PC-9 (cell line): ENCODE measurements at regions not wholly inside any gene's neighbourhood (a gene's known extent, or its start where the extent isn't known, plus 50 kb on each side); places are given as distances from the start of the nearest gene placed in this dataset.

Source experiments
- BruUV-seq: library from RNA; stranded (reverse); fragments of 400-500 nt; replicated peaks from 2 replicates; lab custom pipeline; 2021; lab: Mats Ljungman, UMichigan
- CTCF ChIA-PET: fragments of 300-600 bp; sonication (Branson Sonifier 250); formaldehyde crosslinking; loops from one replicate; lab custom pipeline; 2022; ENCODE audit warnings: antibody characterized with exemption; lab: Charles Lee
- POLR2A ChIA-PET: fragments of 300-600 bp; sonication (Branson Sonifier 250); formaldehyde crosslinking; loops from one replicate; lab custom pipeline; 2022; ENCODE audit warnings: antibody characterized with exemption; ENCODE audit not compliant: unreplicated experiment; lab: Charles Lee
- DNase-seq, 2 experiments: peaks; one replicate each; pipeline versions ENCODE4 v3.0.0 to v3.0.0-alpha.2; 2015 to 2022; ENCODE audit warnings: mixed read lengths in 1 of 2
- H2AFZ ChIP-seq: fragments of 200-600 bp; sonication (generic); 2 replicates; pipeline ENCODE4 v1.8.1; 2017; ENCODE audit warnings: antibody characterized with exemption
- H3F3A ChIP-seq: fragments of 200-600 bp; sonication (generic); 2 replicates; pipeline ENCODE4 v1.8.1; 2017; ENCODE audit warnings: antibody characterized with exemption, mild to moderate bottlenecking, low read depth; ENCODE audit not compliant: insufficient read depth
- H3K27ac ChIP-seq: fragments of 200-600 bp; sonication (generic); 2 replicates; pipeline ENCODE4 v1.6.1; 2016; ENCODE audit warnings: mixed run types
- H3K27me3 ChIP-seq: fragments of 200-600 bp; sonication (generic); 2 replicates; pipeline ENCODE4 v1.6.1; 2016; ENCODE audit warnings: low read depth, mixed run types; ENCODE audit not compliant: insufficient read depth
- H3K36me3 ChIP-seq: fragments of 200-600 bp; sonication (generic); 2 replicates; pipeline ENCODE4 v1.6.1; 2016; ENCODE audit warnings: low read depth, mixed run types
- H3K4me1 ChIP-seq: fragments of 200-600 bp; sonication (generic); replicated peaks from 2 replicates; pipeline ENCODE4 v1.6.1; 2016; ENCODE audit warnings: mixed run types; ENCODE audit not compliant: insufficient read depth
- H3K4me2 ChIP-seq: fragments of 200-600 bp; sonication (generic); 2 replicates; pipeline ENCODE4 v1.6.1; 2017; ENCODE audit warnings: mixed run types
- H3K4me3 ChIP-seq: fragments of 200-600 bp; sonication (generic); 2 replicates; pipeline ENCODE4 v1.6.1; 2016; ENCODE audit warnings: mixed run types
- H3K79me2 ChIP-seq: fragments of 200-600 bp; sonication (generic); 2 replicates; pipeline ENCODE4 v1.6.1; 2017; ENCODE audit warnings: low read depth, mixed run types
- H3K9me2 ChIP-seq: fragments of 200-600 bp; sonication (generic); 2 replicates; pipeline ENCODE4 v1.8.1; 2017; ENCODE audit warnings: mild to moderate bottlenecking; ENCODE audit not compliant: insufficient read depth
- H3K9me3 ChIP-seq: fragments of 200-600 bp; sonication (generic); 2 replicates; pipeline ENCODE4 v1.8.1; 2016; ENCODE audit warnings: low read depth; ENCODE audit not compliant: insufficient read depth
- H4K20me1 ChIP-seq: fragments of 200-600 bp; sonication (generic); 2 replicates; pipeline ENCODE4 v1.8.1; 2017; ENCODE audit not compliant: insufficient read depth
- EZH2 ChIP-seq: fragments of 200-600 bp; sonication (generic); IDR thresholded peaks from 2 replicates; pipeline ENCODE4 v1.8.0; 2017; ENCODE audit warnings: antibody characterized with exemption, low read depth
- intact Hi-C: fragments of 100-400 bp; cut with micrococcal nuclease; formaldehyde crosslinking; loops from one replicate; pipeline ENCODE4 v1.10.0; 2022; ENCODE audit not compliant: unreplicated experiment
- TF ChIP-seq, protein P1 (sequence below): fragments of 200-600 bp; sonication (generic); conservative IDR thresholded peaks from 2 replicates; pipeline ENCODE4 v1.6.1; 2017; ENCODE audit warnings: mixed run types, antibody characterized with exemption, mild to moderate bottlenecking, moderate library complexity

DNA sequence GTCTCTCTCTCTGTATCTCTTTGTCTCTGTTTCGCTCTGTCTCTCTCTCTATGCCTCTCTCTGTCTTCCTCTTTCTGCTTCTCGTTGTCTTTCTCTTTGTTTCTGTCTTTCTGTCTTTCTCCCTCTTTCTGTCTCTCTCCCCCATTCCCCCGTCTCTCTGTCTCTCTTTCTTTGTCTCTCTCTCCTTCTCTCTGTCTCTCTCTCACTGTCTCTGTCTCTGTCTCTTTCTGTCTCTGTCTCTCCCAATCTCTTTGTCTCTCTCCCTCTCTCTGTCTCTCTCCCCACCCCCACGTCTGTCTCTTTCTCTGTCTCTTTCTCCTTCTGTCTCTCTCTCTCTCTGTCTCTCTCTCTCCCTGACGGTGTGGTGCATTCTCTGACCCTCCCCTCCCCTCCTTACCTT, 71.9 kb upstream of the ZNF516 start:
- no peak for DNase-seq
- intact Hi-C loops = loop anchor here (5.0 kb wide), 1 partner anchor 90 kb away; no protein-coding TSS in a partner anchor
- peaks cover 36% of the 10 kb centered on the region for H3K4me1 ChIP-seq
- BruUV-seq = no TSS peak
- H4K20me1 ChIP-seq = no peaks in the 10 kb centered on the region
- H3K79me2 ChIP-seq = no peaks in the 10 kb centered on the region
- H3K9me3 ChIP-seq = peaks cover 10% of the 10 kb centered on the region; the same call in 1 of the 2 replicates
- no peaks in the 10 kb centered on the region for H3K27me3 ChIP-seq
- H3K4me2 ChIP-seq = peak overlapping the region; percentile 93; the same call in 1 of the 2 replicates
- CTCF ChIA-PET = no interaction called here
- H3F3A ChIP-seq = peaks cover 42% of the 10 kb centered on the region
- no peaks in the 10 kb centered on the region for H3K36me3 ChIP-seq
- no peak overlapping the region for H3K4me3 ChIP-seq
- TF ChIP-seq EZH2 = no peak
- TF ChIP-seq, protein P1, sequence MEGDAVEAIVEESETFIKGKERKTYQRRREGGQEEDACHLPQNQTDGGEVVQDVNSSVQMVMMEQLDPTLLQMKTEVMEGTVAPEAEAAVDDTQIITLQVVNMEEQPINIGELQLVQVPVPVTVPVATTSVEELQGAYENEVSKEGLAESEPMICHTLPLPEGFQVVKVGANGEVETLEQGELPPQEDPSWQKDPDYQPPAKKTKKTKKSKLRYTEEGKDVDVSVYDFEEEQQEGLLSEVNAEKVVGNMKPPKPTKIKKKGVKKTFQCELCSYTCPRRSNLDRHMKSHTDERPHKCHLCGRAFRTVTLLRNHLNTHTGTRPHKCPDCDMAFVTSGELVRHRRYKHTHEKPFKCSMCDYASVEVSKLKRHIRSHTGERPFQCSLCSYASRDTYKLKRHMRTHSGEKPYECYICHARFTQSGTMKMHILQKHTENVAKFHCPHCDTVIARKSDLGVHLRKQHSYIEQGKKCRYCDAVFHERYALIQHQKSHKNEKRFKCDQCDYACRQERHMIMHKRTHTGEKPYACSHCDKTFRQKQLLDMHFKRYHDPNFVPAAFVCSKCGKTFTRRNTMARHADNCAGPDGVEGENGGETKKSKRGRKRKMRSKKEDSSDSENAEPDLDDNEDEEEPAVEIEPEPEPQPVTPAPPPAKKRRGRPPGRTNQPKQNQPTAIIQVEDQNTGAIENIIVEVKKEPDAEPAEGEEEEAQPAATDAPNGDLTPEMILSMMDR = no peak
- no peaks in the 10 kb centered on the region for H3K9me2 ChIP-seq
- POLR2A ChIA-PET = no interaction called here
- no peak overlapping the region for H2AFZ ChIP-seq
- H3K27ac ChIP-seq = peak overlapping the region; percentile 99

DNA sequence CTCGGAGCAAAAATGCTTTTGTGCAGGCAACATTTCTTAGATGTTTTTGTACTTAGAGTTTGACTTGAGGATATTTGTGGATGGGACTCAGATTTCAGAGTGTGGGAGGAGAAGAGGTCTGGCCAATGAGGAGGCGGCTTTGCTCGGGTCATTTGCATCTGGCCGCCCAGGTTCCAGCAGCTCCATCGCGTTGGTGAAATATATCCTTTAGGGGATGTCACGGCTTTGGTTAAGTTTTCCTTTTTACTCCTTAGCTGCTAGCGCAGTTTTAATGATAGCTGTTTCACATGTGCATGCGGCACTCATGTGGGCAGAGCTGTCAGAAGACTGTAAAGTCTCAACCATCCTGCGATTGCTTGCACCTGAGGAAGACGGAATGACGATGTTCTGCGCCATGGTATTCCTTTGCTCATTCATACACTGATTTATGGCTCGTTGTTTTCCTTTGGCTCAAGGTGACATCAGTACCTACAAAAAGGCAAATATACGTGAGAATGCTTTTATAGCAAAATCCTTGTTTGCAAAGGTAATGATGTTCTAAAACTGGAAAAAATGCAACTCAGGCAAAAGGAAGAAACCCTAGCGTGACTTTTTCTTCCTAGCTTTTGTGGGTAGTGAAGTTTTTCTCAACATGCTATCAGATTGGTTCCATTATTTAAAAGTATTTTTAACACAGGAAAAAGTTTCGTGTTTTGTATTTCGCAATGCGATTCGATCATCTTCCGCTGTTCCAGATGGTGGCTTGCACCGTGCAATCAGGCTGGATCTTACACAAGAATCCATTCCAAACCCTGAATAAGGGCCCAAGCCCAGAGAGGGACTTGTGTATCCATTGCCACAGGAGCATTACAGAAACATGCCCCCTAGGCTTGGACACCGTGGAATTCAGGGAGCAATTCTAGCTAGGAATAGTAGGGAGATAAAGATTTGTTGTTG, 70.5 kb upstream of the ZNF516 start:
- CTCF ChIA-PET = interaction anchor here (0.5 kb wide), 1 partner anchor 71 kb away, joined by 4 read pairs; no protein-coding TSS in a partner anchor

More for the DNA sequence above, 70.5 kb upstream of the ZNF516 start:
- DNase-seq = peak; percentile 75 to 92
- no peaks in the 10 kb centered on the region for H3K27me3 ChIP-seq
- peak overlapping the region; percentile 29; the same call in 1 of the 2 replicates for H2AFZ ChIP-seq
- no peaks in the 10 kb centered on the region for H3K9me2 ChIP-seq
- intact Hi-C loops = loop anchor here (2.0 to 5.0 kb wide), 2 partner anchors 73 to 88 kb away; no protein-coding TSS in a partner anchor
- H3K4me3 ChIP-seq = peak overlapping the region; percentile 63
- peaks cover 10% of the 10 kb centered on the region; the same call in 1 of the 2 replicates for H3K9me3 ChIP-seq
- H3F3A ChIP-seq = peaks cover 41% of the 10 kb centered on the region
- H3K27ac ChIP-seq = peak overlapping the region; percentile 99
- no peaks in the 10 kb centered on the region for H4K20me1 ChIP-seq
- BruUV-seq = TSS peak; percentile 63
- H3K4me2 ChIP-seq = peak overlapping the region; percentile 93
- H3K36me3 ChIP-seq = no peaks in the 10 kb centered on the region
- no peak for TF ChIP-seq EZH2
- TF ChIP-seq, protein P1 = no peak
- peaks cover 36% of the 10 kb centered on the region for H3K4me1 ChIP-seq
- no peaks in the 10 kb centered on the region for H3K79me2 ChIP-seq
- POLR2A ChIA-PET = no interaction called here
